NCI-H128 (cell line): ENCODE measurements at regions not wholly inside any gene's neighbourhood (a gene's known extent, or its start where the extent isn't known, plus 50 kb on each side); places are given as distances from the start of the nearest gene placed in this dataset.

ENCODE experiments used
- DNase-seq: peaks from one replicate; lab custom pipeline; 2025; ENCODE audit not compliant: unreplicated experiment; lab: John Stamatoyannopoulos, UW

DNA sequence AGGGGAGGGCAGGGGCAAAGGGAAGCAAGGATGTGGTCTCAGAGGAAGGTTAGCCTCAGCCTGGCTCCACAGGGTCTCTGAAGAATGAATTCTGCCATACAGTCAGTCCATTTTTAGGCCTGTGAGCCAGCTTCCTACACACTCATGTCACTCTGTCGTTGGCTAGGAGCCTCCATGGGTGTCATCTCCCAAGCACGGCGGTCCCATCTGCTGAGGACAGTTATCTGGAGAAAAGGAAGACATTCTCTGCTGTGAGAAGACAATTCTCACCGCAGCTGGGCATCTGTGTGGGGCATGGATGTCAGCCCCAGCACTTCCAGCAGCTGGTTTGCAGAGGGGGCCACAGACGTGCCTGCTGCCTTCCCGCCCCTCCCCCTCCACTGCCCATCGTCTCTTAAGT is 167.6 kb downstream of the LINC00237 start:
- no peak for DNase-seq

DNA sequence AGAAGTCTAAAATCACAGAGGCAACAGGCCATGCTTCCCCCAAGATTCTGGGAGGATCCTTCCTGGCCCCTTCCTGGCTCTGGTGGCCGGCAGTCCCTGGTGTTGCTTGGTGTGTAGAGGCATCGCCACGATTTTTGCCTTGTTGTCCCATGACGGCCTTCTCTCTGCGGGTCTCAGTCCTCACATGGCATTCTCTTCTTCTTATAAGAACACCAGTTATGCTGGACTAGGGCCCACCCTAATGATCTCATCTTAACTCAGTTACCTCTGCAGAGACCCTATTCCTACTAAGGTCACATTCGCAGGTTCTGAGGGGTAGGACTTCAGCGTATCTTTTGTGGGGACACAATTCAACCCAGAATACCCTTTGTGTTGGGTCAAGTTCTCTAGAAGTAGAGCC is 168.0 kb downstream of the LINC00237 start:
- no peak for DNase-seq

DNA sequence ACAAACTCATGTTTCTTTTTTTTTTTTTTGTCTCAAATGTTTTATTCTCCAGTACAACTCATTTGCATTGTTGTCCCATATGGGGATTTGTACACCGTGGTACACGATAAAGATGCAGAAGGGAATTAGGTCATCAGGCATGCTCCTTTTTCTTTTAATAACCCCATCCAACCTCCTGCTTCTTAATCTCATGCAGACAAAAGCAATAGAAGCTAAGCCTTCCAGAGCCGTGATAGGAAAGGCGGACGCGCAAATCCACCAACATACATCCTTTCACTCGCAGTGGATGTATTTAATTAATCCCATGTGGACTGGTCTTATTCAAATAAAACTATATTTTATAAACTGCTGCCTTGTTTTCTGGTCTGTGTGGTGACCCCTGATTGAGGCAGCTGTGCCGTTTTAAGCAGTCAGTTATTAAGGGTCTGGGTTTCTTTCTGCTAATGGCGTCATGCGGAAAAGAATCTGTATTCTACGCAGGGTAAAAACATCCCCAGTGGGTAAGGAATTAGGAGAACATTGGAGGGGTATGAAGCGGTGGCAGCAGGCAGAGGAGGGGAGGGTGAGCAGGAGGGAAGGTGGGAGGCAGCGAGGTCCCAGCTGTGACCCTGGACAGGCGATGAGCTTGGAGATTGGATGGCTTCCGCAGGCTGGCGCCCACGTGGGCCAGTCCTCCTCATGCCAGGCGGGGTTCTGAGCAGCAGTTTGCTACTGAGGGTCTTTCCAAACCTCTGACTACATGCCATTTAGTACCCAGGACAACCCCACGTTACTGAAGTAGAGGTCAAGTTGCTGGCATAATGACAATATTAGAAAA is 172.8 kb downstream of the LINC00237 start:
- no peak for DNase-seq

DNA sequence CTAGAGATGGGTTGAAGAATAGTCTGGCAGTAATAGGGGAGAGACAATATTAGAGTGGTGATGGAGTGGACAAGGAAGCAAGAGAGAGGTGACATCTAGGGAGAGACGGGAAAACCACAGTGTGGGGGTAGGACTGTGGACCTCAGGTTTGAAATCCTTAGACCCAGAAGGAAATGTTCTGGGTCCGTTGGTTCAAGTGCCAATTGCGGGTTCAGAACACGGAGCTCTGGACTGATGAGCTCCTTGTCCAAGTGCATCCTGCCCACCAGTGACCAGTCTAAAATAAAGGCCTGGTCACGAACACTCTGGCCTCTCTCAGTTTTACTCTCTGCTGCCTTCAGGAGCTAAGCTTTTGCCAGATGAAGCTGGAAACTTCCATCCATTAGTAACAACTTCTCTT is 174.0 kb downstream of the LINC00237 start:
- DNase-seq = no peak

DNA sequence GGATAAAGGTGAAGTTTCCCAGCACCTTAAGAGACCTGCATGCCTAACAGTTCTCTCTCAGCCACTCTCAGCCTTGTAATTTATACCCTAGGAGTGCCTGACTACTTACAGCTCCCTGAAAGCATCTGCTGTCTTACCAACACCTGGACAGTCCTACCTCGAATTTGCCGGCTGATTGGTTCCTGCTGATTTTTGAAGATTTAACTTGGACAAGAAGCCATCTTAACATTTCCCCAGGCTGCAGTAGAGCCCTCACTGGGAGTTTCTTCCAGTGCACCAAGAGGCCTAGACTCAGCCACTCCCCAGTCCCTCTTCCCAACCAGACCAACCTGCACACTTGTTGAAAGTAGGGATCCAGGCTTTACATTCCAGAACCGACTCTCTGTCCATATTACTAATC is 174.5 kb downstream of the LINC00237 start:
- no peak for DNase-seq

DNA sequence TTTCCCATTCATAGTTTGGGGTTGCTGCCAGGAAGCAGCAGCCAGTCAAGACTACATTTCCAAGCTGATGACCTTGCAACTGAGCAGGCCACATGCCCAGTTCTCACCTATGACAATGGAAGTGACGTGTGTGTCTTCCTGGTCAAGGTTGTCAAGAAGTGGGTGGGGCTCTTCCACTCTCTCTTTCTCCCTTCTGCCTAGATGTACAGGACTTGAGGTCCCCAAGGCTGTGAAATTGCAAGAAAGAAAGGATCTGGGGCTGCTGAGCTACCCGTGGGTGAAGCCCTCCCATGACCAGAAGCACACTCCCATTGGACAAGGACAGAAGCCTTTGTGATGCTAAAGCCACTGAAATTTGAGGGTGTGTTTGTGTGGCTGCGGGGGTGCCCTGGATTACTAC is 175.1 kb downstream of the LINC00237 start:
- DNase-seq = no peak

DNA sequence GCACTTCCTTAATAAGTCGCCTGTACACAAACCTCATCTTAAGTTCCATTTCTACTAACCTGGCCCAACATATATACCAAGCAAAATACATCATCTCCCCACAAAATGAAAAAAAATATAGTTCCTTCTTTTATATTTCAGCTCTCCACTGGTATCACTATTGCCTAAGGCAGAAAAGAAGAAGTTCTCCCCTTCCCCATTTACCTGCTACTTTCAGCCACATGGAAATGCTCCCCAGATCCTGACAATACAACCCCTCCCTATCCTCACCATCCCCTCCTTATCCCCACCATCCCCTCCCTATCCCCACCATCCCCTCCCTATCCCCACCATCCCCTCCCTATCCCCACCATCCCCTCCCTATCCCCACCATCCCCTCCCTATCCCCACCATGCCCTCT is 175.7 kb downstream of the LINC00237 start:
- no peak for DNase-seq

DNA sequence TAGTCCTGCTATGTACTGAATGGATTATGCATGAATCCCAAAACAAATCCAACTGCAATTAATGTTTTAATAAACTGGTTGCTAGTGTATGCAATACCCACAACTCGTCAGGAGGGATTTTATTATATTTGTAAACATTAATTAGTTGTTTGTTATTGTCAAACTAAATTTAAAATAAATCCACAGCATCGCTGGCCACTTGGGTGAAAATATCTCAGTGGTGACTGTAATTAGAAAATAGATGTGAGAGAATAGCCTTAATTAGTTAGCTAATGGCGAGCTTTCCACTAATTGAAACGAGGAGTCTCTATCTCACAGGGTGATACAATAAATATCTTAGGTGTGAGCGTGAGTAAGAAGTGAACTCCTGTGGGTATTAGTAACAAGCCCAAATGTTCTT is 176.8 kb downstream of the LINC00237 start:
- DNase-seq = no peak

DNA sequence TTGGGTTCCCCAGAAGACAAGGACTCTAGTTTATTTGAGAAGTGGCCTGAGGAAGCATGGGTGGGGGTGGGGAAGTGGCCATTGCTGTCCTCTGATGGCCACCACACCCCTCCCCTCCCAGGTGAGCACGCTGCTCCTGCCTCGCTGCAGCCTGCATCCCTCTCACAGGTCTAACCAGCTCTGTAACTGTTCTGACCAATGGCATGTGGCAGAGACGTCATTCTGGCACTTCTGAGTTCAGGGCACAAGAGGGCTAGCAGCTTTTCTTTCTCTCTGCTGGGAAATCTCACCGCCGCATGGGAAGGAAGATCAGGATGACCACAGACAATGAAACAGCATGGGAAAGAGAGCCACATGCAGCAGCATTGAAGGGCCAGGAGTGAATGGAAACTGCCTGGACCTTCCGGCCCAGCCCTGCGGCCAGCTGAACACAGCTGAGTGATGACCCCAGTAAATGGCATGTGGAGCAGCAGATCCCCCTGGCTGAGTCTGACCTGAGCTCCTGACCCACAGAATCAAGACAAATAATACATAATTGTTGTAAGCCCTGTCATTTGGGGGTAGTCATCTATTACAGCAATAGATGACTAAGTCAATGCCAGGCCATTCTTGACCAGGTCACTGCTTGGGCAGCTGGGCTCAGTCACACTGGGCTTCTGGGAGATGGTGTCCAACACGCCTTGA is 179.8 kb downstream of the LINC00237 start:
- no peak for DNase-seq

DNA sequence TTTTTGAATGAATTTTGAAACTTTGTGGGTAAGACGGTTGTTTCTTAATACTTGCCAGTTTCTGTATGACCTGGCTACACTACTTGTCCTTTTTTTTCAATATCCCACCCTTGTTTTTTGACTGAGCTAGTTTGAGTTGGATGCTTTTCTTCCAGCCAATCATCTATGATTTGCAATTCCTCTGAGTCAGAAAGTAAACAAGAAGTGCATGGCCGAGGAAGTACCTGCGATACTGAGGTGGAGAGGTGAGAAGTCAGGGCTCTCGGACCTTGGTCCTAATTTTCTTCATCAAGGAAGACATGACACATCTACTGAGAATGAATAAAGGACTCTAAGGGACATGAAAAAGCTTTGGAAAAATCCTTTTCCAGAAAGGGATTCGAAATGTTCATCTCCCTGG is 185.7 kb downstream of the LINC00237 start:
- DNase-seq = no peak

DNA sequence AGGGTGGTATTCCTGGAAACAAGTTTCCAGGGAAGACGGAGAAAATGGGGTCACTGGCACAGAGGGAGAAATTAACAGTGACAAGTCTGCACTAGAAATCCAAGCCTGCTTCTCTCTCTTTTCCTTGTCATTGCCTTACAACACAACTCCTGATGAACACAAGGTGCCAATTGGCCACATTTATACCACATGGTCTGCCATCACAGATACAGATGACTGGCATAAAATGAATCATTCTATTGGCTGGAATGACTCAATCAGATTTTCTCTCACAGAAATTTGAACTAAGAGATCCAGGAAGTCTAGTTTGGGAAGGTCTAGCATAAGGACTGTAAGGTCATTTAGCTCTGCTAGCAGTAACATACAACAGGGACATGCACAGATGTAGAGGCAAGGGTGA is 190.3 kb downstream of the LINC00237 start:
- no peak for DNase-seq

DNA sequence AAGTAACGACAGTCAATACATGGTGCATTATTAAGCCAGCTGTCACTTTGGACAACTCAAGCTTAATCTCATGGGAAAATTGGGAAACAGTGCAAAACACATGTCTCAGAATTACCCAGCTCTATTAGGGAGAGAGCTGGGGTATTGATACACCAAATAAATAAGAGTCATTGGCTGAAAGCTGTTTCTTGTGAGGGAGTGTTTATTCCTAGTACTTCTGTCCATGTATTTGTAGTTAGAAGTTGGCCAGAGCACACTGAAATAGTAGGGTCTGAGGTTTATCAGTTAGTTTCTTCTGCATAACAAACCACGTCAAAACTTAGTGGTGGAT is 192.0 kb upstream of the RALGAPA2 start:
- DNase-seq = no peak

DNA sequence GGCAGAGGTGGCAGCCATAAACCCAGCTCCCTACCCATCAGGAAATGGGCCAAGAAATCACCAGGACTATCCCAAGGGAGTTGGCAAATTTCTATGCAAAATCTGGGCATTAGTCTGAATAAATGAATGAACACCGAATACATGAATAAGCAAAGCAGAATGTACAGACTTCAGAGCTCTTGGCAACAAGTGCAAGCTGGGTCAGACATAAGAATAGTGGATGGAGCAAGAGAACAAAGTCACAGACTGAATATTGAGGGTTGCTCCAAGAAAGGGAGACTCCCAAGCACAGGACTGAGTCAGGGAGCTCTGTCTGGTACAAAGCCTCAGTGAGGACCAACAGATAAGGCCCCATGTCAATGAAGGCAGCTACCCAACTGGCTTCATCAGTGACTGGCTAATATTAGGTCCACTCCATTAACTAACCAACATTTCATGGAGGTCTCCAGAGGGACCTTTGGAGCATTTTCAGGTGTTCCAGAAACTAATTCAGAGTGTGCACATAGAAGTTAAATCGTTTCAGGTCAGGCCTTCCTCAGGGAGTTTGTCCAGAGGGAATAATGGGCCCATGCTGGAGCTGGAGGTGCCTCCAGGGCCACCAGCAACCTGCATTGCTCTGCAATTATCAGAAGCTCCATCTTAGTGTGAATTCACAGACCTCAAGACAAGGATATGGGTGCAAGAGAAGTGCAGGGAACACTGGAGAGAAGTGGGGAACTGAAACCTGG is 191.5 kb upstream of the RALGAPA2 start:
- no peak for DNase-seq

DNA sequence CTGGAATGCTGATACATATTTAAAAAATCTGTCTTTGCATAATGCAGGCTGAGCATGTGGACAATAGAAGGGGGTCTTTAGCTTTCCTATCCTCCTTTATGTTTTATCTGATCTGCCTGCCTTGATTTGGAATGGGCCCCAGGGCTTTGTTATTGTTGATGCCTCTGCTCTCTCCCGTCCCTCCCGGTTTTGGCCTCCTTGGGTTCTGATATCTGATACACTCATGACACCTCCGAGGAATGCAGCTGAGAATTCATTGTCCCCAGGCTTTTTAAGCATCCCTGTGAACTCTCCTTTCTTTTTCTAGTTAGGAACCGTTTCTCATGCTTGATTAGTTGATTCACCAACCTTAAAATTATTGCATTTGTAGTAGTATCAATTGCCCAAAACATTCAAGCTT is 185.5 kb upstream of the RALGAPA2 start:
- no peak for DNase-seq

DNA sequence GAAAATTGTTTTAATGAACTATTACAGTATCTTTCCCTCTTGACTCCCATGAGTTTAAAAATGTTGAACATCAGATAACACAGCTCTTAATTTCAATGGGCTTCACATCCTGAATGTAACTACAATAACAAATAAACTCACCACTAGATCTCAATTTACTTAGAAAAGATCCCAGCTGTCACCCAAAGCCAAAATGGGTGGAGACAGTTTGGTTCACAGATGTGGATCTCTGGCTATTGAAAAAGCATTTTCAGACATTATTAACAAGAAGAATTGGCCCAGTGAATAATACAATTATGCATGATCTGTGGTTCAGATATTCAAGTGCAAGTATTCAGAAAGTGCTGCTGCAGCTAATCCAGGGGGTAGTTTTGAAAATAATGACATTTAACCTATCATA is 184.7 kb upstream of the RALGAPA2 start:
- no peak for DNase-seq

DNA sequence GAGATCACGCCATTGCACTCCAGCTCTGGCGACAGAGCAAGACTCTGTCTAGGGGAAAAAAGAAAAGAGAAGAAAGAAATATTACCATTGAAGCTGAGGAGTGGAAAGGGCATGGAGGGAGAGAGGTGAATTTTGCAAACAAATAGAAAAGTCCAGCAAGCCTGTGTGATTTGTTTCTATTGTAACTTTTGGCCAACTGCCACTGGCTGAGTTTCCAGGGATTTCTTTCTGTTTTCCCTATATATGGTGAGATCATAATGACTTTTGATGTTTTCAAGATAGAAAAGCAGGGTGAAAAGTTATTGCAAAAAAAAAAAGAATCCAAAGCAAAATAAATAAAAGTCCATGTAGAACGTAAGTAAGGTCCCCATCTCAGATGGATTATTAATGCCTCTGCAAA is 184.2 kb upstream of the RALGAPA2 start:
- no peak for DNase-seq

DNA sequence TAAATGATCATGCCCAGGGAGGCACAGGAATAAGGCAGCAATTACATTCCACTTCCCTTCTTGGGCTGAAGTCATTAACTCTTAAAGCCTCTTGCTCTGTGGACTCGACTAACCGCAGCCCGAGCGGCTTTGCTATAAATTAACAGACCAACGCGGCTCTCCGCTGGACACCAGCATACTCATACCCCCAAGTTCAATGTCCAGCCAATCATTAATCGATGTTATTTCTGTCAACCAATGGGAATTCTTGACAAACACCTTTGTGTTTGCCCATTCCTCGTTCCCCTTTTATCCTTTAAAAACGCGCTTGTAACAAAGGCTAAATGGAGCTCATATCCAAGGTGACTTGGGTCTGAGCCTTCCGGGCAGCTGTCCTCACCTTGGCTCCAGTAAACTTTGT is 183.1 kb upstream of the RALGAPA2 start:
- DNase-seq = no peak

DNA sequence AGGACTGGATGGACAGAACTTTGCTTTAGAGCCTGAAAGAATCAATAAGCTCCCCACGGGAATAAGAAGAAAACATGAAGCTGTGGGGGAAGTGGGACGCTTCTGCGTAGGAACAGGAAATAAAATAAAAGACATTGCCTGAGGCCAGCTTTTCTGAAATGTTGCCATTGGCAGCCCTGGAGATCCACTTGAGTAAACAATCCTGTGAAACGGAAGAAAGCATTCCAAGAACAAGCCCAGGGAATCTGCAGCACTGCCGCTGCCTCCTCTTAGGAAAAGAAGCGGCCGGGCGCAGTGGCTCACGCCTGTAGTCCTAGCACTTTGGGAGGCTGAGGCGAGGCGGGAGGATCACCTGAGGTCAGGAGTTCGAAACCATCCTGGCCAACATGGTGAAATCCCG is 182.3 kb upstream of the RALGAPA2 start:
- DNase-seq = no peak

DNA sequence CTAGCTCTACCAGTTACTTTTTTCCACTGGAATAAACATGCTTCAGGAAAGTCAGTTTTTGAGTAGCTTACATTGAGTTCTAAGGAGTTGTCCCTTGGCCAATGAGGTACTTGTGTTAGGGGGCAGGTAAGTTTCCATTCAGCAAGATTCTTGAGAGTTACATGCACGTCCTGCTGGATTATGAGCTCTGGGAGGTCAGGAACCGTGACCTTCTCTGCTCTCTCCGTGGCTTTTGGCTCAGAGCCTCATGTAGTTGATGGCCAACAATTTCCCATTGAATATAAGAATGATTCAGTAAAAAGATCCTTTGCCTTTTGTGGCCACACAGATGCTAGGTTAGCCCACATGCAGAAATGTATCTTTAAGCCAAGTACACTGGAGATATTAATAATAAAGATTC is 181.8 kb upstream of the RALGAPA2 start:
- DNase-seq = no peak

DNA sequence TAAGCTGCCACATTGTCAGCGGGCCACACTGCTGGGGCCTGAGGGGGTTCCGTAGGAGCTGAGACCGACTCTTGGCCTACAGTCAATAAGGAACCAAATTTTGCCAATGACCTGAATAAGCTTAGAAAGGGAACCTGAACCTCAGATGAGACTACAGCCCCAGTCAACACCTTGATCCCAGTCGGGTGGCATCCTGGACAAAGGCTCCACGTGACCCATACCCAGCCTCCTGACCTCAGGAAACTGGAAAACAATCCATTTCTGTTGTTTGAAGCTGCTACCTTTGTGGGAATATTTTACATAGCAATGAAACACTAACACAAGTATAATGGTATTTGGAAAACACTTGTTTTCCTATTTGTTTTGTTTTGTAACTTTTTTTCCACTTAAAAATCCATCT is 179.9 kb upstream of the RALGAPA2 start:
- DNase-seq = no peak

DNA sequence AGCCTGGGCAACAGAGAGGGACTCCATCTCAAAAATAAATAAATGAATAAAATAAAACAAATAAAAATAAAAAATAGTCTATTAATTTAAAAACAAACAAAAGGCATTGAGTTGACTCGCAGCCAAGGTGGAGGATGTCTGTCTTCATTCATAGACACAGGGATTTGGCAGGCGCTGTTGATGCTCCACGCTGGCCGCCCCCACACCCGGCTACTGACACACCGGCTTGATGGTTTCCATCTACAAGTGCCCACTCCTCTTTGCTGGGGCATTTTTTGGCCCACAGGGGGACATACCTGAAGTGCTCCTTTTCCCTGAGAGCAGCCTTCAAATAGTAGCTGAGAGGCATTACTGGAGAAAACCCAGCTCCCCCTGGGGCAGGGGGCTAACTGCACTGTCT is 178.3 kb upstream of the RALGAPA2 start:
- no peak for DNase-seq

DNA sequence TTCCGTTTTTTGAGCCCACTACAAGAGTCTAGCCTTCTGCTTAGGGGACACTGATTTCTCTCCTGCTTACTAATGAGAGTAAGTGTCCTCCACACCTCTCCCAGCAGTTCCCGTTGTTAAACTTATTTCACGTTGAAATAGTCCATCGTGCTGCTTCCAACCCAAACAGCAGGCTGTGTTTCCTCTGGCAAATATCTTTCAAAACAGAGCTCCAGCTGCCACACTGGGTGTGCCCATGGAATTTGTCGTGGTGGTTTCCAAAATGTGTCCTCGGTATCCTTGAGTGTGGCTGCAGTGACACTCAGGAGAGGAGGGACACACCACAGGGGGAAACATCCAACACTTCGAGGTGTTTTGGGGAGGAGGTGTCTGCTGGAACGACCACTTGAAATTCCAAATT is 176.5 kb upstream of the RALGAPA2 start:
- DNase-seq = no peak
